Endothelial cell (in vitro differentiated cells): ENCODE measurements at regions not wholly inside any gene's neighbourhood (a gene's known extent, or its start where the extent isn't known, plus 50 kb on each side); places are given as distances from the start of the nearest gene placed in this dataset.

ENCODE experiments used
- DNase-seq: peaks from one replicate; pipeline ENCODE4 v3.0.0; 2021; ENCODE audit warnings: low spot score
- H3K27ac Mint-ChIP-seq: one replicate; pipeline ENCODE4 v1.8.0; 2021; ENCODE audit warnings: mixed read lengths, inconsistent platforms; ENCODE audit not compliant: unreplicated experiment
- H3K27me3 Mint-ChIP-seq: one replicate; pipeline ENCODE4 v1.8.0; 2021; ENCODE audit warnings: mild to moderate bottlenecking, moderate library complexity, mixed read lengths, inconsistent platforms; ENCODE audit not compliant: unreplicated experiment
- H3K36me3 Mint-ChIP-seq: one replicate; pipeline ENCODE4 v1.8.0; 2021; ENCODE audit warnings: mild to moderate bottlenecking, low read depth, mixed read lengths, inconsistent platforms; ENCODE audit not compliant: unreplicated experiment
- H3K4me1 Mint-ChIP-seq: one replicate; pipeline ENCODE4 v1.8.0; 2021; ENCODE audit warnings: mild to moderate bottlenecking, mixed read lengths, inconsistent platforms; ENCODE audit not compliant: unreplicated experiment
- H3K4me3 Mint-ChIP-seq: one replicate; pipeline ENCODE4 v1.8.0; 2021; ENCODE audit warnings: mild to moderate bottlenecking, mixed read lengths, inconsistent platforms; ENCODE audit not compliant: unreplicated experiment
- H3K9me3 Mint-ChIP-seq: one replicate; pipeline ENCODE4 v1.8.0; 2021; ENCODE audit warnings: mixed read lengths, inconsistent platforms; ENCODE audit not compliant: unreplicated experiment
- CTCF ChIP-seq: fragments of 200-600 bp; sonication (generic); IDR thresholded peaks from one replicate; pipeline ENCODE4 v1.5.0; 2021; ENCODE audit warnings: antibody characterized with exemption; ENCODE audit not compliant: unreplicated experiment

- Mint-ChIP-seq H3K4me3 (no peak overlapping the region), H3K36me3 (no peaks in the 10 kb centered on the region), H3K4me1 (peaks cover 2% of the 10 kb centered on the region), H3K27ac (no peak overlapping the region), H3K9me3 (no peaks in the 10 kb centered on the region), H3K27me3 (no peaks in the 10 kb centered on the region)
- no peak for TF ChIP-seq CTCF
- DNase-seq, result no peak
These were observed 240.3 kb downstream of the CDH7 start for GRCh38 chr18:65990944-65991708.

DNA sequence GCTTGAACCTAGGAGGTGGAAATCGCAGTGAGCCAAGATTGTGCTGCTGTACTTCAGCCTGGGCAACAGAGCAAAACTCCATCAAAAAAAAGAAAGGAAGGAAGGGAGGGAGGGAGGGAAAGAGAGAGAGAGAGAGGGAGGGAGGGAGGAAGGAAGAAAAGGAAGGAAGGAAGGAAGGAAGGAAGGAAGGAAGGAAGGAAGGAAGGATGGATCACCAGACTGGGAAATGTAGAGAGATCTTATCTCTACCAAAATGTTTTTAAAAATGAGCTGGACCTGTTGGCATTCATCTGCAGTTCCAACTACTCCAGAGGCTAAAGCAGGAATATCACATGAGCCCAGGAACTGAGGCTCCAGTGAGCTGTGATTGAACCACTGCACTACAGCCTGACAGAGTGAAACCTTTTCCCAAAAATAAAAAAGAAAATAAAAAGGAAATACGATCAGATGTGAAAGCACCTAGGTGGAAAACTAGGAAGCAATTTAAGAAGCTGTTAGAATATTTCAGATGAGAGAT, 239.4 kb downstream of the CDH7 start:
- no peak for DNase-seq
- Mint-ChIP-seq H3K36me3 (no peaks in the 10 kb centered on the region), H3K27me3 (no peaks in the 10 kb centered on the region), H3K4me1 (peaks cover 2% of the 10 kb centered on the region), H3K9me3 (no peaks in the 10 kb centered on the region), H3K4me3 (no peak overlapping the region), H3K27ac (no peak overlapping the region)
- no peak for TF ChIP-seq CTCF

GRCh38 chr18:65988972-65989371, 238.2 kb downstream of the CDH7 start:
- Mint-ChIP-seq H3K4me1 (peaks cover 2% of the 10 kb centered on the region), H3K27ac (no peak overlapping the region), H3K9me3 (no peaks in the 10 kb centered on the region), H3K4me3 (no peak overlapping the region), H3K27me3 (no peaks in the 10 kb centered on the region), H3K36me3 (no peaks in the 10 kb centered on the region)
- TF ChIP-seq CTCF, result no peak
- DNase-seq, result no peak

DNA sequence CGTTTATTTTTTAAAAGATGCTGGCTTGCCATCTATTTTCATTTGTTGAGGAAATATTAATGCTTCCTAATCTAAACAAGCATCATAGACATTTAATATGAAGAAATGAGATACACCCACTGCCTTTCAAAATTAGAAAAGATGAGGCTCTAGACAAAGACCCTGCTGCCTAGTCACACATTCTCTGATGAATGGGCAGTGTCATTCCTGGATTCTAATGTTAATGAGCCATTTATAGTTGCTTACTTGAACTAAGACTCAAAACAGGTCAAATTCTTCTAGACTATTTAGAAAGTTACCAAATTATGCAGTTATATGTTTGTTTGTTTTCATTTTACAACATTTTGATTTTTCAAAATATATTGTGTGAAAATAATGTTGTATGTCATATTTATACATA, 237.6 kb downstream of the CDH7 start:
- DNase-seq, result no peak
- H3K27me3 Mint-ChIP-seq, result no peaks in the 10 kb centered on the region
- no peak overlapping the region for H3K4me3 Mint-ChIP-seq
- H3K9me3 Mint-ChIP-seq, result no peaks in the 10 kb centered on the region
- TF ChIP-seq CTCF, result no peak
- H3K4me1 Mint-ChIP-seq, result peaks cover 2% of the 10 kb centered on the region
- no peaks in the 10 kb centered on the region for H3K36me3 Mint-ChIP-seq
- H3K27ac Mint-ChIP-seq, result no peak overlapping the region

- H3K4me1 Mint-ChIP-seq, result no peaks in the 10 kb centered on the region
- H3K27ac Mint-ChIP-seq, result no peak overlapping the region
- DNase-seq, result no peak
- H3K9me3 Mint-ChIP-seq, result no peaks in the 10 kb centered on the region
- H3K4me3 Mint-ChIP-seq, result no peak overlapping the region
- no peak for TF ChIP-seq CTCF
- no peaks in the 10 kb centered on the region for H3K27me3 Mint-ChIP-seq
- no peaks in the 10 kb centered on the region for H3K36me3 Mint-ChIP-seq
These were observed 232.9 kb downstream of the CDH7 start for GRCh38 chr18:65983750-65984149.
